ENCODE measurements at regions not wholly inside any gene's neighbourhood (a gene's known extent, or its start where the extent isn't known, plus 50 kb on each side); places are given as distances from the start of the nearest gene placed in this dataset.

- TF ChIP-seq FOS (IDR thresholded peaks at IDR 0.05; ENCODE audit: borderline replicate concordance, insufficient read depth, low read length) (no peak), POLR2A (IDR thresholded peaks at IDR 0.05; ENCODE audit: low read depth, low read length) (no peak), EZH2 (IDR thresholded peaks at IDR 0.05; ENCODE audit: borderline replicate concordance, low read depth, low read length, severe bottlenecking) (no peak), CTCF (IDR thresholded peaks at IDR 0.05; ENCODE audit: extremely low read depth in 1 of 2, insufficient read depth in 1 of 2, low read depth in 1 of 2, low read length in 2 of 2) (no peak), MAX (IDR thresholded peaks at IDR 0.05; ENCODE audit: insufficient read depth, insufficient read length) (no peak), GATA2 (IDR thresholded peaks at IDR 0.05; ENCODE audit: insufficient read depth, insufficient read length, low read depth, low read length) (no peak)
Observed at GRCh38 chr13:76813891-76814290, 72.3 kb downstream of the KCTD12 start.

Data from endothelial cell of umbilical vein (primary cell).